Suppressor macrophage treated with lipopolysaccharide for 4 hours (primary cell): ENCODE measurements at regions not wholly inside any gene's neighbourhood (a gene's known extent, or its start where the extent isn't known, plus 50 kb on each side); places are given as distances from the start of the nearest gene placed in this dataset.
"Not testable (repeated sequence)": the region's sequence is repeated elsewhere in the genome, so short reads cannot be mapped to it uniquely, and the experiment has no call there.

Experiments used
- DNase-seq: peaks from one replicate; pipeline ENCODE4 v3.0.0-alpha.2; 2020

DNA sequence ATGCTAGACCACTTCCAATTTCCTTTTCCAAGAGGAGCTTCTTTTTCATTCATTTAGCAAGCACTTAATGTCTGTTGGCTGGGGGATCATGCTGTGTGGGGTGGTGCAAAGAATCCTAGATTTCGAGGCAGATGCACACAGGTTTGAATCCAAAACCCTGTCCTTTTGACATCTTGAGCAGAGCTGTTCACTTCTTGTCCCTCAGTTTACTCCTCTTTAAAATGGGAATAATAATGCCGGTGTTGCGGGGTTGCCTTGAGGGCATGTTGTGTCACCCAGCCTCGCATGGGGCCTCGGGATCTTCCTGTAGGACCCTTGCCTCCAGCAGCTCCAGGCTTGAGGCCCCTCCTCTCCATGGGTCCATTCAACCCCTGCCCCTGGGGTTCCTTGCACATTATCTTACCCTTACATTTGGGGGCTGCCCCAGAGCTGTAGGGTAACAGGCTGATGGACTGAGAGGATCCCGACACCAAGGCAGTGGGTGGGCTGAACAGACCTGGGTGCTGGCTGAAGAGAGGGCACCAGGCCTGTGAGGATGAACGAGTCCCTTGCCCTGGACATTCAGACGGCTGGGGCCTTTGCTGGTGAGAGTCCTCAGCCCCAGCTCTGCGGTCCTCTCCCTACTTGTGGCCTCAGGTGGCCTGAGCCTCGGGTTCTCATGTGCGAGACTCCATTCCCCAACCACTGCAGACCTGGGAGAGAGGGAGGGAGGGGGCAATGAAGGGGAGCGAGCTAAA, 145.8 kb downstream of the BARX1 start:
- DNase-seq, result no peak

GRCh38 chr9:93808115-93809029, 146.8 kb downstream of the BARX1 start:
- DNase-seq, result no peak

- DNase-seq, result no peak
These were observed 147.7 kb downstream of the BARX1 start for GRCh38 chr9:93807166-93808074.

- DNase-seq, result no peak
These were observed 153.4 kb downstream of the BARX1 start for GRCh38 chr9:93801581-93802284.

DNA sequence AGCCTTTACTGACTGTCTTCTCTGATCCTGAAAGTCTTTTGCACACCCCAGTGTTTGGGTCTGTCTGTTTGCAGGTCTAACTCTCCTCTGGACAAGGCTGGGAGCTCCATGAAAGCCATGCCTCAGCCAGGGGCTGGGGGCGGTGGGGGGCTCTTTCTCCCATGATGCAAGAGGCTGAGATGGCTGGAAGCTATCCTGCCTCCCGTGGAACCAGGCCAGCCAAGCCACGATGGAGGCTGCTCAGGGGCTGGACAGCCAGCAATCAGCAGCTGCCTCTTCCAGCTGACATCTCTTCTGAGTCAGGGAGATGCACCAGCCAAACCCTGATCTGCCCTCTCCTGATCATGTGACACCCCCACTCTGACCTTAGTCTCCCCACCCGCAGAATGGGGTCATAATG, 154.0 kb downstream of the BARX1 start:
- DNase-seq, result no peak

- DNase-seq, result no peak
These were observed 162.8 kb downstream of the BARX1 start for GRCh38 chr9:93792358-93792757.

DNA sequence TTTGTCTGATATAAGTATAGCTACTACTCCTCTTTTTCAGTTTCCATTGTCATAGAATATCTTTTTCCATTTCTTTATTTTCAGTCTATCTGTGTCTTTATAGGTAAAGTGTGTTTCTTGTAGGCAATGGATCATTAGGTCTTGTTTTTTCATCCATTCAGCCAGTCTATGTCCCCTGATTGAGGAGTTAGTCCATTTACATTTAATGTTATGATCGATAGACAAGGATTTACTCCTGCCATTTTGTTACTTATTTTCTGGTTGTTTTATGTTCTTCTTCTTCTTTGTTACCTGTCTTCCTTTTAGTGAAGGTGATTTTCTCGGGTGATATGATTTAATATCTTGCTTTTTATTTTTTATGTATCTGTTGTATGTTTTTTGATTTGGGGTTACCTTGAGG, 169.0 kb downstream of the BARX1 start:
- DNase-seq, result no peak

DNA sequence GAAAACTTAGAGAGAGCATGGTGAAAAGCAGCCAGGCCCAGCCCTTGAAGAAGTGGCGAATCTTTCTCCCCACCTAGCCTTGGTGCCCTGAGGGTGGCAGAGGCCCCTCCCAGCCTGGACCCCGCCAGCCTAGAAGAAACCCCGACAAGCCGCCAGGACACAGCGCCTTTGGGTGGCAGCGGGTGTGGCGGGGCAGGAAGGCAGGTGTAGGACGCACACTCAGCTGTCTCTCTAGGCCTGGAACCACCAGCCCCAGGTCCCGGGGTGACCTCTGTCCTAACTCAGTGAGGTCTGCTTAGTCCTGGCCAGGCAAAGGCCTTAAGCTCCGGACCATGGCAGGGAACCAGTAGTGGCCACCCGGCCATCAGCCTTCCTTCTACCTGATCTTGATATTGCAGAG, 178.3 kb downstream of the BARX1 start:
- DNase-seq, result no peak

- DNase-seq, result no peak
These were observed 178.9 kb downstream of the BARX1 start for GRCh38 chr9:93776256-93776655.

DNA sequence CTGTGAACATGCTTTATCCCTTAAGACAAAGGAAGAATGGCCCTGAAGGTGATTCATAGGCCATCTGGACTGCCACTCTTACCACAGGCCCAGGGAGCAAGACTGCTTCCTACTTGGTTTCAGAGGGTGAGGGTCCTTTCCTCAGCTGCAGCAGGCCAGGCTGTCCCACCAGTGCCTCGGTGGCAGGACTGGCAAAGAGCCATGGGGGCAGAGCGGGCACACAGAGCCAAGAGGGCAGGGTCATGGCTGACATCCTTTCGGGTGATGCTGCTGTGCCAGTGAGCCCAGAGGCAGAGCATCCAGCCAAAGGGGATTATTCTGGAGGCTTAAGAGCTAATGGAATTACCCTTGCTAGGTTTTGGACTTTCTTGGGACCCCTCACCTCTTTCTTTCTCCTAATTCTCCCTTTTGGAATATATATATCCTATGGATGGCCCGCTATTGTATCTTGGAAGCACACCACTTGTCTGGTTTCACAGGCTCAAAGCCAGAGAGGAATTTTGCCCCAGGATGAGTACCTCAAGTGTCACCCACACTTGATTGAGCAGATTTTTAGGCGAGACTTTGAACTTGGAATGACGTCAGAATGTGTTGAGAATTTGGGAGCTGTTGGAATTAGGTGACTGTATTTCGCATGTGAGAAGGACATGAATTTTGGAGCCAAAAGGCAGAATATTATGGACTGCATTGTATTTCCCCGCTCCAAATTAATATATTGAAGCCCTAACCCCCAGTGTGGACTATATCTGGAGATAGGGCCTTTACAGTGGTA, 180.6 kb downstream of the BARX1 start:
- DNase-seq, result no peak

GRCh38 chr9:93771276-93771675, 183.9 kb downstream of the BARX1 start:
- no peak for DNase-seq

DNA sequence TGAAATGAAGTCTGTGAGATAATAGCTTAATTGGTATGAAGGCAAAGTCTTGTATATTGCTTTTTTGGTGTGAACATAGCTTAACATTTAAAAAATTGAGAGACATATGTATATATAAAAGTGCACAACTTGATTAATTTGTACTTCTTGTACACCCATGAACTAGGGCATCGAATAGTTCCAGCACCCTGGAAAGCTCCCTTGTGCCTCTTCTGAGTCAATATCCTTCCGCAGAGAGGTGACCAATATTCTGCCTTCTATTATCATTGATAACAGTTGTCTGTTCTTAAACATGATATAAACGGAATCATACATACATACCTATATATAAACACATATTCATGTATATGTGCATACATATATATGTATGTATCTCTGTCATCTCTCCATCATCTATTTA, 185.4 kb downstream of the PHF2 start:
- no peak for DNase-seq

DNA sequence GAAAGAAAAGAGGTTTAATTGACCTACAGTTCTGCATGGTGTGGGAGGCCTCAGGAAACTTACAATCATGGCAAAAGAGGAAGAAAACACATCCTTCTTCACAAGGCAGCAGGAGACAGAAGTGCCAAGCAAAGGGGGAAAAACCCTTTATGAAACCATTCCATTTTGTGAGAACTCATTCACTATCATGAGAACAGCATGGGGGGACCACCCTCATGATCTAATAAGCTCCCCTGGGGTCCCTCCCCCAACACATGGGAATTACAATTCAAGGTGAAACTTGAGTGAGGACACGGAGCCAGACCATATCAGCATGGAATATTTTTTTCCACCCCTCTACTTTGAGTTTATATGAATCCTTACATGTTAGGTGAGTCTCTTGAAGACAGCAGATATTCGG, 173.7 kb downstream of the PHF2 start:
- DNase-seq, result no peak

GRCh38 chr9:93748827-93749226, 172.4 kb downstream of the PHF2 start:
- DNase-seq, result not testable (repeated sequence)

DNA sequence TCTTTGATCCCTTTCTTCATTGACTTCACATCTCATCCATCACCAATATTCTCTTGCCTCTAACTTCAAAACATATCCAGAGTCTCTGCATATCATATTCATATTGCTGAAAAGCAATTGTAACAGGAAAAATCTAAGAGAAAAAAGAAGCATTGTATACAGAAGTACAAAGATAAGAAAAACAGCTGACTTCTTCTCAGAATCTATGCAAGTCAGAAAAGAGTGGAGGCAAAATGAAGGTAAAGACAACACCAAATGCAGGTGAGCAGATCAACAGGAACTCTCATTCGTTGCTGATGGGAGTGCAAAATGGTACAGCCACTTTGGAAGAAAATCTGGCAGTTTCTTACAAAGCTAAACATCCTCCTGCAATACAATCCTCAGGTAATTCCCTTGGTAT, 155.6 kb downstream of the PHF2 start:
- no peak for DNase-seq

- DNase-seq, result no peak
These were observed 154.3 kb downstream of the PHF2 start for GRCh38 chr9:93730648-93731047.

DNA sequence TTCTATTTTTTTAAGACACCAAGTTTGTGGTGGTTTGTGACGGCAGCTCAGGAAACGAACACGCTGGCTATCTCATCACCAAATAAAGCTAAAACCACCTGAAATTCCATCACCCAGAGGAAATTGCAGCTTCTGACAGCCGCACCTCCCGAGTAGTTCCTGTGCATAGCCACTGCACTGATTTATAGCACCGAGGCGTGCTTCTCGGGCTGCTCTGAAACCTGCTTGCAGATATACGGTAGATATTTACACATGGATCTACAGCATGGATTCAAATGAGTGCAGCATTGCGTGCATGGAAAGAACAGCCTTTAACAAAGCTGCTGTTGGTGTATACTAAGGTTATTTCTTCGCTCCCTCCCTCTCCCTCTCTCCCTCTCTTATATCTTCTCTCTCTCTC, 153.8 kb downstream of the PHF2 start:
- no peak for DNase-seq
